Breast epithelium (tissue), 4 donors: ENCODE measurements at regions not wholly inside any gene's neighbourhood (a gene's known extent, or its start where the extent isn't known, plus 50 kb on each side); places are given as distances from the start of the nearest gene placed in this dataset.

Source experiments
- DNase-seq, 2 donors: peaks; one replicate each; pipeline ENCODE4 v3.0.0-alpha.2; 2019; ENCODE audit warnings: low spot score in 2 of 2
- H3K27ac ChIP-seq, 2 donors: fragments of 200-600 bp; sonication (generic) in 1 of 2; one replicate each; pipeline ENCODE4 v1.5.1; 2016 to 2019; ENCODE audit warnings: mild to moderate bottlenecking in 1 of 2
- H3K27me3 ChIP-seq, 2 donors: fragments of 200-600 bp; sonication (generic) in 1 of 2; one replicate each; pipeline versions ENCODE4 v1.5.1 to v1.6.0; 2017 to 2019; ENCODE audit warnings: control low read depth in 1 of 2, mild to moderate bottlenecking in 1 of 2
- H3K36me3 ChIP-seq: fragments of 200-600 bp; one replicate; pipeline ENCODE4 v1.5.1; 2019
- H3K4me1 ChIP-seq, 2 donors: fragments of 200-600 bp; sonication (generic); one replicate each; pipeline ENCODE4 v1.5.1; 2016 to 2019; ENCODE audit warnings: control low read depth in 1 of 2
- H3K4me3 ChIP-seq, 3 donors: fragments of 200-600 bp; sonication (generic); 1 replicate in 2 of 3; 2 replicates in 1 of 3; pipeline ENCODE4 v1.5.1; 2016 to 2019; ENCODE audit warnings: mild to moderate bottlenecking in 3 of 3, moderate library complexity in 2 of 3
- H3K9me3 ChIP-seq, 2 donors: fragments of 200-600 bp; sonication (generic) in 1 of 2; one replicate each; pipeline ENCODE4 v1.5.1; 2016 to 2019; ENCODE audit warnings: control low read depth in 1 of 2
- CTCF ChIP-seq, 3 donors: fragments of 450-650 bp; IDR thresholded peaks; one replicate each; pipeline ENCODE4 v1.5.1; 2016 to 2017; ENCODE audit warnings: antibody characterized with exemption in 3 of 3, mild to moderate bottlenecking in 3 of 3, moderate library complexity in 3 of 3
- POLR2A ChIP-seq: fragments of 450-650 bp; IDR thresholded peaks from one replicate; pipeline ENCODE4 v1.6.1; 2016; ENCODE audit warnings: antibody characterized with exemption, mild to moderate bottlenecking, moderate library complexity
- POLR2AphosphoS5 ChIP-seq, 3 donors: sonication (generic); formaldehyde crosslinking; IDR thresholded peaks; one replicate each; pipeline ENCODE4 v1.6.1; 2017; ENCODE audit warnings: antibody characterized with exemption in 3 of 3
- intact Hi-C: fragments of 100-400 bp; cut with DNase I; formaldehyde crosslinking; loops from one replicate; pipeline ENCODE4 v1.15.1; 2023; ENCODE audit warnings: low total_unique reads

- TF ChIP-seq POLR2AphosphoS5 (IDR thresholded peaks at IDR 0.05), result no peak
- no peak for TF ChIP-seq POLR2A
- TF ChIP-seq CTCF (IDR thresholded peaks at IDR 0.05), result no peak
- H3K27me3 ChIP-seq, result no peaks in the 10 kb centered on the region
- intact Hi-C loops, result loop anchor here (10.0 kb wide), 1 partner anchor 1775 kb away; no protein-coding TSS in a partner anchor
- no peak for DNase-seq
- H3K4me1 ChIP-seq, result no peaks in the 10 kb centered on the region
- H3K9me3 ChIP-seq, result no peaks in the 10 kb centered on the region
- H3K27ac ChIP-seq, result no peak overlapping the region
- peaks cover 3% of the 10 kb centered on the region for H3K36me3 ChIP-seq
- no peak overlapping the region for H3K4me3 ChIP-seq
Observed at GRCh38 chr10:65779985-65780384, 1145.9 kb upstream of the LRRTM3 start.

DNA sequence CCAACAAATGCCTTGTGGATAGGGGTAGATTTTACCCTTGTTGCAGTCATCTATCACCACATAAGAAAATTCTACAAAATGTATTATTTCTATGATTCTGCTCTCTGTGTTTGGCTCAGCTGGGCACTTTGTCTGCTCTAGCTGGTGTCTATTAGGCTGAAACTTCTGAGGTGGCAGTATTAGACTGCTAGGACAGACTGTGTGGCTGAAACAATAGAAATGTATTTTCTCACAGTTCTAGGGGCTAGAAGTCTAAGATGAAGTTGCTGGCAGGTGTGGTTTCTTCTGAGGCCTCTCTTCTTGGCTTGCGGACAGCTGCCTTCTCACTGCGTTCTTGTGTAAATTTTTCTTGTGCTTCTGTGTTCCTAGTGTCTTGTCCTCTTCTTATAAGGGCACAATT is 1139.6 kb upstream of the LRRTM3 start:
- Histone ChIP-seq H3K27ac (no peak overlapping the region), H3K9me3 (no peaks in the 10 kb centered on the region), H3K4me1 (no peaks in the 10 kb centered on the region), H3K36me3 (no peaks in the 10 kb centered on the region), H3K27me3 (no peaks in the 10 kb centered on the region), H3K4me3 (no peak overlapping the region)
- no peak for DNase-seq
- intact Hi-C loops, result loop anchor here (10.0 kb wide), 1 partner anchor 1769 kb away; no protein-coding TSS in a partner anchor
- TF ChIP-seq POLR2A (no peak), POLR2AphosphoS5 (IDR thresholded peaks at IDR 0.05) (no peak), CTCF (IDR thresholded peaks at IDR 0.05) (no peak)

DNA sequence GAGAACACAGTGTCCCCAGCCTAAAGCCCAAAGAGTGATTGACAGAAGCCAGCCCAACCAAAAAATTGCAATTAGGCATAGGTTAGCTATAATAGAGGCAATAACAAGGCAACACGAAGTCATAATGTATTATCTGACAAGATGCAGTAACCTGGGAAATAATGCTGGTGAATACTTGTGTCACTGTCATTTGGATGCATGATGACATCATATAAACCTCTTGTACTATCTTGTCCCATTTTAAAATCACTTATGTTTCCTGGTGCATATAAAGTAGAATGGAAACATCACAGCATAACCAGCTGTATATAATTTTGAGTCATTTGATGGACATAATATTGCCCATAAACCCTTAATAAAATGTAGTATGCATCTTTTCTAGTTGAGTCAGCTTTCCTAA is 1138.3 kb upstream of the LRRTM3 start:
- H3K9me3 ChIP-seq, result no peaks in the 10 kb centered on the region
- no peaks in the 10 kb centered on the region for H3K27me3 ChIP-seq
- no peak for DNase-seq
- no peaks in the 10 kb centered on the region for H3K36me3 ChIP-seq
- no peak overlapping the region for H3K27ac ChIP-seq
- intact Hi-C loops, result loop anchor here (10.0 kb wide), 1 partner anchor 1767 kb away; no protein-coding TSS in a partner anchor
- TF ChIP-seq POLR2AphosphoS5 (IDR thresholded peaks at IDR 0.05) (no peak), CTCF (IDR thresholded peaks at IDR 0.05) (no peak), POLR2A (no peak)
- no peaks in the 10 kb centered on the region for H3K4me1 ChIP-seq
- no peak overlapping the region for H3K4me3 ChIP-seq

- no peaks in the 10 kb centered on the region for H3K4me1 ChIP-seq
- no peak overlapping the region for H3K4me3 ChIP-seq
- H3K27ac ChIP-seq, result no peak overlapping the region
- intact Hi-C loops, result loop anchor here (10.0 kb wide), 1 partner anchor 1767 kb away; no protein-coding TSS in a partner anchor
- H3K9me3 ChIP-seq, result no peaks in the 10 kb centered on the region
- H3K27me3 ChIP-seq, result no peaks in the 10 kb centered on the region
- H3K36me3 ChIP-seq, result no peaks in the 10 kb centered on the region
- DNase-seq, result no peak
- no peak for TF ChIP-seq CTCF (IDR thresholded peaks at IDR 0.05)
- TF ChIP-seq POLR2AphosphoS5 (IDR thresholded peaks at IDR 0.05), result no peak
- TF ChIP-seq POLR2A, result no peak
Observed at GRCh38 chr10:65788271-65788670, 1137.6 kb upstream of the LRRTM3 start.

GRCh38 chr10:65791979-65792378 is 1133.9 kb upstream of the LRRTM3 start:
- Histone ChIP-seq H3K4me1 (no peaks in the 10 kb centered on the region), H3K4me3 (no peak overlapping the region), H3K36me3 (no peaks in the 10 kb centered on the region), H3K9me3 (no peaks in the 10 kb centered on the region), H3K27ac (no peak overlapping the region), H3K27me3 (no peaks in the 10 kb centered on the region)
- intact Hi-C loops, result no loop called here
- no peak for TF ChIP-seq CTCF (IDR thresholded peaks at IDR 0.05)
- TF ChIP-seq POLR2AphosphoS5 (IDR thresholded peaks at IDR 0.05), result no peak
- TF ChIP-seq POLR2A, result no peak
- DNase-seq, result no peak
